OCI-LY3 (cell line): ENCODE measurements at regions not wholly inside any gene's neighbourhood (a gene's known extent, or its start where the extent isn't known, plus 50 kb on each side); places are given as distances from the start of the nearest gene placed in this dataset.

Source experiments
- H2AFZ ChIP-seq: fragments of 200-600, 300-600 bp; shearing (Covaris generic); 2 replicates; pipeline ENCODE4 v1.6.0; 2014; ENCODE audit warnings: antibody characterized with exemption, low read depth, low read length
- H3K27ac ChIP-seq: fragments of 200-600, 300-600 bp; sonication (generic); 2 replicates; pipeline ENCODE4 v1.5.1; 2014; ENCODE audit warnings: mild to moderate bottlenecking, low read length, moderate library complexity, mixed read lengths
- H3K27me3 ChIP-seq: fragments of 200-600, 300-600 bp; sonication (generic); 2 replicates; pipeline ENCODE4 v1.6.1; 2014; ENCODE audit warnings: low read depth, low read length, mixed read lengths
- H3K36me3 ChIP-seq: fragments of 200-600, 300-600 bp; sonication (generic); replicated peaks from 2 replicates; pipeline ENCODE3; 2014; ENCODE audit warnings: low read depth, low read length, mixed read lengths
- H3K4me1 ChIP-seq: fragments of 300-600, 200-600 bp; sonication (generic); 2 replicates; pipeline ENCODE4 v1.6.1; 2014; ENCODE audit warnings: low read length, mixed read lengths
- H3K4me2 ChIP-seq: fragments of 200-600, 300-600 bp; sonication (generic); 2 replicates; pipeline ENCODE4 v1.6.1; 2014; ENCODE audit warnings: low read length, mixed read lengths
- H3K4me3 ChIP-seq: fragments of 300-600, 200-600 bp; sonication (generic); 2 replicates; pipeline ENCODE4 v1.5.1; 2014; ENCODE audit warnings: antibody characterized with exemption, mild to moderate bottlenecking, low read length, moderate library complexity
- H3K79me2 ChIP-seq: fragments of 300-600, 200-600 bp; shearing (Covaris generic); 2 replicates; pipeline ENCODE4 v1.6.1; 2014; ENCODE audit warnings: mild to moderate bottlenecking, low read length, mixed read lengths
- H3K9ac ChIP-seq: fragments of 300-600, 200-600 bp; shearing (Covaris generic); 2 replicates; pipeline ENCODE4 v1.6.0; 2014; ENCODE audit warnings: mild to moderate bottlenecking, low read length, moderate library complexity
- H3K9me3 ChIP-seq: fragments of 200-600, 300-600 bp; shearing (Covaris generic); 2 replicates; pipeline ENCODE4 v1.6.1; 2014; ENCODE audit warnings: low read length, mixed read lengths; ENCODE audit not compliant: insufficient read depth
- H4K20me1 ChIP-seq: fragments of 200-600, 300-600 bp; sonication (generic); 2 replicates; pipeline ENCODE4 v1.6.1; 2016; ENCODE audit warnings: low read length, mixed read lengths; ENCODE audit not compliant: insufficient read depth
- CTCF ChIP-seq: fragments of 200-600, 300-600 bp; sonication (generic); IDR thresholded peaks from 2 replicates; pipeline ENCODE4 v1.5.1; 2014; ENCODE audit warnings: antibody characterized with exemption, low read length, low read depth
- EZH2phosphoT487 ChIP-seq: fragments of 200-600 bp; shearing (Covaris generic); IDR thresholded peaks from 2 replicates; pipeline ENCODE4 v1.6.1; 2018; ENCODE audit warnings: antibody characterized with exemption, mixed run types, low read depth

GRCh38 chr22:49203091-49203858 lies 624.4 kb downstream of the BRD1 start:
- H3K4me2 ChIP-seq = no peak overlapping the region
- no peaks in the 10 kb centered on the region for H3K4me1 ChIP-seq
- H3K4me3 ChIP-seq = no peak overlapping the region
- H2AFZ ChIP-seq = no peak overlapping the region
- H3K27ac ChIP-seq = no peak overlapping the region
- H3K79me2 ChIP-seq = no peaks in the 10 kb centered on the region
- H4K20me1 ChIP-seq = no peaks in the 10 kb centered on the region
- no peaks in the 10 kb centered on the region for H3K27me3 ChIP-seq
- H3K9me3 ChIP-seq = no peaks in the 10 kb centered on the region
- H3K9ac ChIP-seq = no peak overlapping the region
- no peak for TF ChIP-seq EZH2phosphoT487
- no peak for TF ChIP-seq CTCF
- H3K36me3 ChIP-seq = no peaks in the 10 kb centered on the region

GRCh38 chr22:49202226-49202625 lies 625.4 kb downstream of the BRD1 start:
- H3K9ac ChIP-seq = no peak overlapping the region
- no peaks in the 10 kb centered on the region for H3K79me2 ChIP-seq
- H3K27me3 ChIP-seq = no peaks in the 10 kb centered on the region
- no peaks in the 10 kb centered on the region for H3K4me1 ChIP-seq
- no peaks in the 10 kb centered on the region for H4K20me1 ChIP-seq
- no peaks in the 10 kb centered on the region for H3K9me3 ChIP-seq
- no peak overlapping the region for H3K27ac ChIP-seq
- H2AFZ ChIP-seq = no peak overlapping the region
- no peaks in the 10 kb centered on the region for H3K36me3 ChIP-seq
- TF ChIP-seq EZH2phosphoT487 (no peak), CTCF (no peak)
- no peak overlapping the region for H3K4me2 ChIP-seq
- no peak overlapping the region for H3K4me3 ChIP-seq

- Histone ChIP-seq H2AFZ (no peak overlapping the region), H3K79me2 (no peaks in the 10 kb centered on the region), H3K4me1 (no peaks in the 10 kb centered on the region), H3K27ac (no peak overlapping the region), H3K4me2 (no peak overlapping the region), H3K9ac (no peak overlapping the region), H3K27me3 (no peaks in the 10 kb centered on the region), H3K4me3 (no peak overlapping the region), H4K20me1 (no peaks in the 10 kb centered on the region), H3K9me3 (no peaks in the 10 kb centered on the region), H3K36me3 (no peaks in the 10 kb centered on the region)
- TF ChIP-seq CTCF (no peak), EZH2phosphoT487 (no peak)
Measured at GRCh38 chr22:49201046-49201970, 626.4 kb downstream of the BRD1 start.

GRCh38 chr22:49199224-49199623 lies 628.4 kb downstream of the BRD1 start:
- Histone ChIP-seq H3K4me1 (no peaks in the 10 kb centered on the region), H3K4me2 (no peak overlapping the region), H3K27me3 (no peaks in the 10 kb centered on the region), H3K27ac (no peak overlapping the region), H4K20me1 (no peaks in the 10 kb centered on the region), H3K9ac (no peak overlapping the region), H3K79me2 (no peaks in the 10 kb centered on the region), H3K9me3 (no peaks in the 10 kb centered on the region), H3K36me3 (no peaks in the 10 kb centered on the region), H2AFZ (no peak overlapping the region), H3K4me3 (no peak overlapping the region)
- TF ChIP-seq EZH2phosphoT487 (no peak), CTCF (no peak)
